ENCODE measurements at regions not wholly inside any gene's neighbourhood (a gene's known extent, or its start where the extent isn't known, plus 50 kb on each side); places are given as distances from the start of the nearest gene placed in this dataset.

- DNase-seq, result no peak
Observed at GRCh38 chr10:111131168-111131799, 54.5 kb downstream of the ADRA2A start.

GRCh38 chr10:111137007-111137406 is 60.2 kb downstream of the ADRA2A start:
- no peak for DNase-seq

- no peak for DNase-seq
Observed at GRCh38 chr10:111137587-111137986, 60.8 kb downstream of the ADRA2A start.

- DNase-seq, result no peak
Observed at GRCh38 chr10:111138544-111138943, 61.7 kb downstream of the ADRA2A start.

GRCh38 chr10:111139567-111139966 is 62.7 kb downstream of the ADRA2A start:
- DNase-seq, result no peak

- DNase-seq, result no peak
Observed at GRCh38 chr10:111142092-111142768, 65.4 kb downstream of the ADRA2A start.

GRCh38 chr10:111146025-111146640 is 69.3 kb downstream of the ADRA2A start:
- DNase-seq, result no peak

GRCh38 chr10:111148025-111148424 is 71.2 kb downstream of the ADRA2A start:
- DNase-seq, result no peak

GRCh38 chr10:111148440-111148839 is 71.6 kb downstream of the ADRA2A start:
- no peak for DNase-seq

- DNase-seq, result no peak
Observed at GRCh38 chr10:111150691-111151090, 73.9 kb downstream of the ADRA2A start.

GRCh38 chr10:111151595-111152307 is 74.9 kb downstream of the ADRA2A start:
- DNase-seq, result no peak

GRCh38 chr10:111156754-111157153 is 79.9 kb downstream of the ADRA2A start:
- no peak for DNase-seq

- no peak for DNase-seq
Observed at GRCh38 chr10:111158595-111158994, 81.8 kb downstream of the ADRA2A start.

- no peak for DNase-seq
Observed at GRCh38 chr10:111161109-111161874, 84.5 kb downstream of the ADRA2A start.

- DNase-seq, result no peak
Observed at GRCh38 chr10:111171183-111171582, 94.4 kb downstream of the ADRA2A start.

GRCh38 chr10:111175787-111176186 is 99.0 kb downstream of the ADRA2A start:
- DNase-seq, result no peak

GRCh38 chr10:111177379-111177778 is 100.5 kb downstream of the ADRA2A start:
- no peak for DNase-seq

- DNase-seq, result no peak
Observed at GRCh38 chr10:111179514-111179913, 102.7 kb downstream of the ADRA2A start.

GRCh38 chr10:111186358-111186757 is 109.5 kb downstream of the ADRA2A start:
- DNase-seq, result no peak

GRCh38 chr10:111187096-111187495 is 110.3 kb downstream of the ADRA2A start:
- no peak for DNase-seq

- no peak for DNase-seq
Observed at GRCh38 chr10:111199587-111199986, 122.8 kb downstream of the ADRA2A start.

- peak; percentile 76 for DNase-seq
Observed at GRCh38 chr10:111200505-111201186, 123.8 kb downstream of the ADRA2A start.
